ENCODE measurements at regions not wholly inside any gene's neighbourhood (a gene's known extent, or its start where the extent isn't known, plus 50 kb on each side); places are given as distances from the start of the nearest gene placed in this dataset.
"Not testable (repeated sequence)": the region's sequence is repeated elsewhere in the genome, so short reads cannot be mapped to it uniquely, and the experiment has no call there.

DNA sequence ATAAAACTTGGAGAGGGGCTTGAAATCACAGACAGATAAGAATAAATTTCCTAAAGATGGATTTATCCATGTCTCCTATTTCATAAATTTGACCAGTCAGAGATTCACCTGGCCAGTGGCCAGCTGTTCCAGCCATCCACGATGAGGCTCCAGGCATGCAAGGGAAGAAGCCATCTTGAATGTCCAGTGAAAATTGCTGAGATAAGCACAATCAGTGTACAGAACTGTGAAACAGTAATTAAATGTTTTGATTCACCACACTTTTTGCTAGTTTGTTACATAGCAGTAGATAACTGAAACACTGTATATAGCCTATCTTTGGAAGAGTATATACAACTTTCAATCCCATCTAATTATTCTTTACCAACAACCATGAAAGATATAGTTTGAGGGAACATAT lies 163.5 kb downstream of the HINT1 start:
- DNase-seq = no peak

DNA sequence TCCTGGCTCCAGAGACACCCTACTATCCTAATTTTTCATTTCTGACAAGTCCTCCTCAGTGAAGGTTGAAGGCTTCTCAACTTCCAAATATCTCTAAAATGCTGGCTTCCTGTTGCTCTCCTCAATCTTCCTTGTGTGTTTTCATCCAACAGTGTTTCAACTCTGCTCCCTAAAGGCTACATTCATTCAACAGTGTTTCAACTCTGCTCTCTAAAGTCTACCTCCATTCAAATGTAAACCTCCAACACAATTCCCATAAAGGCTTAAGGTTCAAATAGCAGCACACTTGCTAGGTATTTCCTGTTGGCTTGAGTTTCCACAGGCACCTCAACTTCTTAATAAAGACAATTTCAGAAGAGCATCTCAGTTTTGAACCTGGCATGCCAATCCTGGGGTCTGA lies 164.8 kb downstream of the HINT1 start:
- no peak for DNase-seq

DNA sequence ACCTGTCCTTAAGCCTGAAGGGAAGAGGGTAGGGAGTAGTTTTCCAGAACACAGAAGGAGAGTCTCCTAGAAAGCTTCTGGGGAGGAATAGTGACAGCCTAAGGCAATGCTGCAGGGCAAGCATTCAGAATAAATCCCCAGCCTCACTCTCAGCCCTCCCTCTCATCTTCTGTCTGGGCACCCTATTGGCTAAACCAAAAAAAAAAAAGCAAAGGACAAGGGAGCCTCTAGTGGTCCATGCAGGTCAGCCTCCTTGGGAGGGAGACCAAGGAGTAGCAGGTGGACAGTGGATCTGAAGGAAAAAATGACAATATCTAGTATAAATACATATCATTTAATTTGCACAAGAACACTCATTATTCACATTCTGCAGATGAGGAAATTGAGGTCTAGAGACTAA lies 168.3 kb downstream of the HINT1 start:
- DNase-seq = not testable (repeated sequence)

DNA sequence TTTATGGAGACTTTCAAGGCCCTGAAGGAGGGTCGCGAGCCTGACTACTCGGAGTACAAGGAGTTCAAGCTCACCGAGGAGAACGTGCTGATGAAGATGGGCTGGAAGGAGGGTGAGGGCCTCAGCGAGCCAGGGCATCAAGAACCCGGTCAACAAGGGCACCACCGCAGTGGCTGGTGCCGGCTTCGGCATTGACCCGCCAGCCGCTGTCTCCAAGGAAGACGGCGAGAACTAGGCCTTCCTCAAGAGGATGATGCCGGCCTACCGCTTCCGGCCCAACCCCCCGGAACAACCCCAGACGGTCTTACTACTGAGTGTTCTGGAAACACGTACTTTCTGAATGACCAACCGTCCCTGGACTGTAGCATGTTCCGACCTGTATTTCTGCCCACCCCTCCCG lies 169.2 kb downstream of the HINT1 start:
- DNase-seq = no peak

DNA sequence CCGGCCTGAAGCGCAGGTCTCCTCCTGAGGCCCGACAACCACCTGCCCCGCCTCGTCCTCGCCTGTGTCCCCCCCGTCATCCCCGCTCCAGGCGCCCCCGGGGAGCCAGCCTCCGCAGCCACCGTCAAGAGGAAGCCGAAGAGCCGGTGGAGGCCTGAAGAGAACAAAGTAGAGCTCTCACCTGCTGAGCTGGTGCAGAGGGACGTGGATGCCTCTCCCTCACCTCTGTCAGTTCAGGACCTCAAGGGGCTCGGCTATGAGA lies 169.9 kb downstream of the HINT1 start:
- no peak for DNase-seq

DNA sequence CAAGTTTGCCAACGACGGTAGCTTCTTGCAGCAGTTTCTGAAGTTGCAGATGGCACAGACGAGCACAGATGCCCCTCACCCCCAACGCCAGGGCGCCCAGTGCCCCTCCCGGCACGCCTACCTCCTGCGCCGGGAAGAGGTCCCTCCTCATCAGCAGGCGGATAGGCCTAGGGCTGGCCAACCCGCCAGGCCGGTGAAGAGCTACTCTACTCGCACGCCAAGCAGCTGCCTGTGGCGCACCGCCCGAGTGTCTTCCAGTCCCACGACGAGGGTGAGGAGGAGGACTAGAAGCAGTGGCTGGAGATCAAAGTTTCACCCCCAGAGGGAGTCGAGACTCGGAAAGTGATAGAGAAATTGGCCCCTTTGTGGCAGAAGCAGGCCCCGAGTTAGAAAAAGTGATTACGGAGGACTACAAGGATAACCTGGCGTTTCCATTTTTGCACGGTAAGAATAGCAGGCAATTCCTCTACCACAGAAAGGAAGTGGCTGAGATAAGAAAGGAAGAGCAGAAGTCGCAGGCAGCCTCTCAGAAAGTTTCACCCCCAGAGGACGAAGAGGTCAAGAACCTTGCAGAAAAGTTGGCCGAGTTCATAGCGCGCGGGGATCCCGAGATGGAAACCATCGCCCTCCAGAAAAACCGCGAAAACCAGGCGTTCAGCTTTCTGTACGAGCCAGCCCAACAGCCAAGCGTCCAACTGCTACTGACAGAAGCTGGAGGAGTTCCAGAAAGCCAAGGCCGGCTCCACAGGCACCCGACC lies 170.4 kb downstream of the HINT1 start:
- DNase-seq = no peak

DNA sequence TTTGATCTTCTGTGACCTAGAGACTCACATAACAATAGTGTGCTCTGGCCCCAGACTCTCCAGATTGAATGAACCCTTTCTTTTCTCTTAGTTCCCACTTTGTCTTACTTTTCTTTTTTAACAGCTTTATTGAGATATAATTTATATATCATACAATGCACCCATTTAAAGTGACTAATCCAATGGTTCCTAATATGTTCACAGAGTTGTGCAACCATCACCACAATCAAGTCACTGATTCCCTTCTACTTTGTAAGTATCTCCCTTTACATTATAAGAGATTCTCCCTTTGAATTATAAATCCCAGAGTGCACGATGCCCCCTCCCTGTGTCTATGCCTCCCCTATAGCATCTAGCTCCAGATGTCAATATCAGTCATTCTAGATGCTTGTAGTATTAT lies 172.4 kb downstream of the HINT1 start:
- no peak for DNase-seq

DNA sequence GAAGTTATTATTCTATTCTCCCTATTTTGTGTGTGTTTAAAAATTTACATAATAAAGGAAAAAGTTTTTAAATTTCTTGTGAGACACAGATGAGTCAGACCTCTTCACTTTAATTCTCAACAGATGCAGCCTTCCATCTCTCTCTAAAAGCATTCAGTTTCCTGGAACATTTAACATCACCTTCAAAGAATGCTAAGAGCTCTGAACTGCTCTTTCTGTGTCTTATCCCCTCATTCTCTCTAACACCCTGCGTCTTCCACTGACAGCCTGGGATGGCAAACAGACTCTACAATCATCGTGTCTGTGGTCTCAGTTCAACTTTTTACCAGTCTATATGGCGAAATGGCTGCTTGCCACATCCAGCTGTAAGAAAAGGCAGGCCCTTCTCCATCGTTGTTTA lies 173.0 kb downstream of the HINT1 start:
- no peak for DNase-seq

DNA sequence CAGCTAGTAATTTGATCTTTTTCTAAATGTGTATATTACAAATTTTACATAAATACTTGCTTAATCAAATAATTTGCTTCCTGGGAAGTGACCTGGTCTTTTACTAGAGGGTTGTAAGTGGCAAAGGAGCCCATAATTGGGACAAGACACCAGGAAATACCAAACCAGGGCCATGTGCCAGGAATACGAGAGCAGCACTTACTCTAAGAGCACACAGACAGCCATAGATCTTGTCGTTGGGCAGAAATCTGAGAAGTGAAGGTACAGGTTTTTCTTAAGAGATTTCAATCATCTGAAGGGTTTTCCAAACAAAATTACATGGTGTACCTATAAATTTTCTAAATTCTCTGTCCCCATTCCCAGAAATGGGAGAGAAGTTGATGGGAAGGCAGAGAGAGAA lies 179.3 kb downstream of the HINT1 start:
- DNase-seq = no peak

DNA sequence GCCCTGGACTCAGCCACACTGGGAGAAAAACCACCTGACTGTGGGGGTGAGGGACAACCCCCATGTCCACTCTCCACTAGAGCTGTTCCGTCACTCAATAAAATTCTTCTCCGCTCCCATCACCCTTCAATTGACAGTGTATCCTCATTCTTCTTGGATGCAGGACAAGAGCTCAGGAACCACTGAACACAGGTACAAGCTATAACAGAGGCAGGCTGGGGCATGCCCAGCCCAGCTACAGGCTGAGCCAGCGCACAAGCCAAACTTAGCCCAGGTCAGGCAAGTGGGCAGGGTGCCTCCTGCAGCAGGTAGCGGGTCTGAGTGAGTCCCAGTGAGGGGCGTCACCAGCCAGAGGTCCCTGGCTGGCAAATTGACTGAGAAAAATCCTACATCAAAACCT lies 183.4 kb downstream of the HINT1 start:
- DNase-seq = no peak

DNA sequence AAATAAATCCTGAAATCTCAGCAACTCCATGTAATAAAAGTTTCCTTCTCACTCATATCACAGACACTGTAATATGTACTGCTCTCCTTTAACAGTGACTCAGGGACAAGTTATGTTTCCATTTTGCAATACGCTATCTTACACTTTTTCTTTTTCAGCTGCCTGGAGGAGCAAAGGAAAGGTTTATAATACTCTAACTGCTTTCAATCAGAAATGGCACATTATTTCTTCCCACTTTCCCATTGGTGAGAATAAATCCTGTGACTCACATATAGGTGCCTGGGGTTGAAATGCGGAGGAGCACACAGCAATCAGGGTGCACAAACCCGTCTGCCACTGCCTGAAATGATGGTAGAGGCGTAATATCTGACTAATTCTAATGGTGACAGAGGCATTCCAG lies 186.6 kb downstream of the HINT1 start:
- no peak for DNase-seq

DNA sequence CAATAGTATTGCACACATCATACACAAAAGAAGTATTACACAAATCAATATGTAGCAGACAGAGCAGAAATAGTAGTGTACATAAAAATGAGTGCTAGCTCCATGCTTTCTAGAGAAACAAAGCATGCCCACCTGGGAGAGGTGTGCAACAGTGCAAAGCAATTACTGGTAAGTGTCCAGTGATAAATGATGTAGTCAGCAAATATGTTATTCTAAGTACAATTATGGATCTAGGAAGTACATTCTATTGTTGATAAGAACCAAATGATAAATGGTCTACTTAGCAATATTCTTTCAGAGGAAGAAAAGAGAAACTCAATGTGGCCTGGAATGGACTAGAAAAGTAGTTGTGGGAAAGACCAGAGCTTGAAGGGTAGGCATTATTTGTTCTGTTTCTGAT lies 188.6 kb downstream of the HINT1 start:
- no peak for DNase-seq

DNA sequence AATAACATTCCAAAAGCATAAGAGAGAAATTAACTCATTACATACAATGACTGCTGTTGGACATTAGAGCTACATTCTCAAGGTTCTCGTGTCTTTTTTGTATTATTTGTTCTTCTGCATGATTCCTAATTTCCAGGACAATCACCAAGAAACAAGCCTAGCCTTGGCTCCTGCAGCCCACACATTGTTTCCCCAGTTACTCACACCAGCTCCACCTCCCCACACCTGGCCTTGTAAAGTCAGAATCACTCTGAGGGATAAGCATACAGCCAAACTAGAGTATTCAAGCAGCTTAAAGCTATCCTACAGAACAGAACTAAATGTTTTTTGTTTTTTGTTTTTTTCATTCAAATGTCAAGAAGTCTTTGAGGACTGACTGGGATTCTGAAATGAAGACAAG lies 189.2 kb downstream of the HINT1 start:
- DNase-seq = no peak

DNA sequence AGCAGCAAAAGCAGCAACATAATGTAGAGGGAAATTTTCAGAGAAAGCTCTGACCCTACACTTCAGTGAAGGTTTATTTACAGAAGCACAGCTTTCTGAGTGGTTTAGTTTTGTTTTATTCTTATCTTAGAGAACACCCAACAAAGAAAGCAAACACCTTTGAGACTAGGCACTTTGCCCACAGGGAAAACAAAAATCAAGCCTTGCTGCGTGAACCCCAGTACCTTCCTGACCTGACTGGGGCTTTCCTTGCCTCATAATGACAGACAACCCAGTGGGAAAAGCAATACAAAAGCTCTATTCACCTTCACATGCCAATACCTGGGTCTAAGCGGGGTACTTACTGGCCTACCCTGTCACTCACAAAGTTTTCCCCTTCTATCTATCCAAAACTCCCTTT lies 189.8 kb downstream of the HINT1 start:
- DNase-seq = no peak

DNA sequence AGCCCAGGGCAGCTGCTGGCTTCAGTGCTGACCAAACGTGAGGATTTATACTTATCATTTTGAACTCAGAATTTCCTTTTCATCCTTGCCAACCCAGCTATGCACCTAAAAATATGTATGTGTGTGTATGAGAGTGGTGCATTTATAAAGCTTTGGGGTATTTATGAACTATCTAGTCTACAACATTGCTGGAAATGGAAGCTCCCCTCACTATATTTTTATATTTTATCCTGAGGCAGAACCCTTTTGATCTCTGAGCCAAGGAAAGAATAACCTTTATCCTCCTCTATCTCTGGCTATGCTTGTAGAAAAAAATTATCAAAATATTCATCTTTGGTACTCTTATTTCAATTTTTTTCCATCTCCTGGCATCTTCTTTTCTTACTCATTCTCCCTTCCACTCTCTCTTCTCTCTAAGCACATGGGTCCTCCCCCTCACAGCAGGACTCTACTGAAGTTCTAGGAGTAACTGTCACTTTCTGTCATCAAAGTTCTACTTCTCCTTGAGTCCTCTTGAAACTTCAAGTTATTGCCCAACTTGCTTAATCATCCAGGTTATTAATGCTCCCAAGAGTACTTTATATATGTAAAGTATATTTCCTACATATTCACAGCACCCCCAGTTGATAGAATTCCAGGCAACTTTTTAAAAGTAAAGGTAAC lies 190.9 kb downstream of the HINT1 start:
- no peak for DNase-seq

DNA sequence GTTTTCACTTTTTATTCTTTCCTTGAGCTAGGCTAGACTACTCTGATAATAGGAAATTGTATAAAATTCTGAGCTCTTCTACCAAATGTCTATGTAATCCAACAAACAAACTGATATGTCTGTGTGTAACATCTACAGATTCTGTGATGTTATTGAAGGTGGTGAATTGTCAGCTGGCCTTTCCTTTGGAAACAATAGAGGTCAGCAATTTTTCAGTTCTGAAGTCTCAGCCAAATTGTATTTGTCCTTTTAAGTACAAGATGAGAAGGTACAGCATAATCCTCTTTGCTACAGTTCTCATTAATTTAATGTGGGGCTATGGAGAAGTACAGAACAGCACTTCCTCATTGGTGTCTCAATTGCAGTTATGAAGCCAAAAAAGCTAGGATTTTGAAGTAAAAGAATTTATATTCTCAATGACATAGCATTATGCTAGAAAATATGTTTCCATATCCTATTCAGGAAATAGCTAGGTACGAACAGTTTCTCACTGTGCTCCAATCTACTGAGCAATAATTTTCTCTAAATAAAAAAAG lies 198.0 kb downstream of the HINT1 start:
- DNase-seq = no peak

DNA sequence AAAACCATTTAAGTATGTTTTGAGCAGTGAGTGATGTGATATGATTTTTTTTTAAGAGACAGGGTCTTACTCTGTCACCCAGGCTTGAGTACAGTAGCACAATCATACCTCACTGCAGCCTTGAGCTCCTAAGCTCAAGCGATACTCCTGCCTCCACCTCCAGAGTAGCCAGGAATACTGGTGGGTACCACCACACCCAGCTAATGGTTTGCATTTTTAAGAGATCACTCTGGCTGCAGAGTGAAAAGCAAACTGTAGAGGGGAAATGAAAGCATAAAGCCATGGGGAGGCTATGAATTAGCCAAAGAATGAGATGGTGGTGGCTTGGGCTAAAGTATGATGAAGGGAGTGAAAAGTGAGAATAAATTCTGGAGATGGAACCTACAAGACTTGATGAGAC lies 199.1 kb downstream of the HINT1 start:
- no peak for DNase-seq

DNA sequence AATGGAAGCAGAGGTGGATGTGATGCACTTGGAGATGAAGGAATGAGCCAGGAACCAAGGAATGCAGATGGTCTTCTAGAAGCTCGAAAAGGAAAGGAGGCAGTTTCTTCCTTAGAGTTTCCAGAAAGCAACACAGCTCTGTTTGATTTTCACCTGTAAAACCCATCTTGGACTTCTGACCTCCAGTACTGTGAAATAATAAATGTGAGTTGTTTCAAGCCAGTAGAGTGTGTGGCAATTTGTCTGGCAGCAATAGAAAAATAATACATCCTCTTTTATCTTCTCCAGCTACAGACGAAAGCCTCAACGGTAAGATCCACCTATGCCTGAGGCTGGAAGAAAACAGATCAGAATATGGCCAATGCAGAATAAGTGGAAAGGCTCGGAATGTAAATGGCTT lies 199.7 kb downstream of the HINT1 start:
- DNase-seq = no peak

DNA sequence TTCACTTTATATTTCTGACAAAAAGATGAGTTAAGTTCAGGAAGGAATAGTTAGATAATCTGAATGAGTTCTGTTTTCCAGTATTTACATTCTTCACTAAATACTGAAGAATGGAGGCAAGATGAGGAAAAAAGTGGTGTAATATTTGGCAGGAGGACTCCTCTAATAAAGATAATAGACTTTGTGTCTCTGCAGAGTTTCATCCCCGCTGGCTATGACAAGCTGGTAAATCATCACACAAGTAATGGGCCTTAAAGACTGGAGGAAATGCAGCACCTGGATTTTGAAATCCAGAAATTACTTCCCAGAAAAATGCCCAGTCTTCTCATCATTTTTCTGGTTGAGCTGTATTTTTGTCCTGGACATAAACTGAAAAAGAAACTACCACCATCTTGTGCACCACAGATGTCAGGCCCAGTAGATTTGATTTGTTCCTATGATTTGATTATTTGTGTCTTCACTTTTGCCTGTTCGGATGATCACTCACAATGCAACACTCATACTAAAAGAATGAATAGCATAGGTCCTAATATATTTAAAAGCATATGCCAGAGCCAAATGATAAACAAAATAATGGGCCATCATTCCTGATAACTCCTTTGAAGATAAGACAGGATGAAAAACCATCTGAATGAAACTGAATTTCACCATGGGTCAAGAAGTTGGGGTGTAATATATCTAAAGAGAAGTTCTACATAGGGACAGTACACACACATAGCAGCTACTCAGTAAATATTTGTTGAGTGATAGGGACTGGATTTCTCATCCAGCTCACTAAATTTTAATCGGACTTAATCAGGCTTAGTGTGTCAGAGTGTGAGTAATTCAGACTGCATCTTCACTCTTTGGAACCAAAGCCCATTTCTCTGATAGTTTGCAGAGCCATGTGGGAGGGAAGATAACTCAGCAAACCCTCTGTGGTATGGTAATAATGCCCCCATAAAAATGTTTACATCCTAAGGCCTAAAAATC lies 200.5 kb downstream of the HINT1 start:
- DNase-seq = no peak

DNA sequence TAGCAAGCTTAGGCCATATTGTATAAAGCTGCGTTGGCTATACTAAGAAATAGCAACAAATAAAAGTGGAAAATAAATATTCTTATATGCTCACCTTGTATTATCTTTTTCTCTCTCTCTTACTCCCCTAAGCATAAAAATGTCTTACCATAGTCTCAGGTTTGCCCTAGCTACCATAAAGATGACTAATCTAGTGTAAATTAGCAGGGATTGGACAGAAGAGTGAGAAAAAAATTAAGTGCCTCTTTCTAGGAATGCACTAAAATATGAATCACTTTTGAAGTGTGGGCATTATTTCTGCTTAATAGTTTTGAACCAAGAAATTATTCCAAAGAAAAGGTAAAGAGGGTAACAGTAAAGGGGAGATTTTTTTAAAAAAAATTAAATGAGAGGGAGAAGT lies 201.3 kb downstream of the HINT1 start:
- no peak for DNase-seq

DNA sequence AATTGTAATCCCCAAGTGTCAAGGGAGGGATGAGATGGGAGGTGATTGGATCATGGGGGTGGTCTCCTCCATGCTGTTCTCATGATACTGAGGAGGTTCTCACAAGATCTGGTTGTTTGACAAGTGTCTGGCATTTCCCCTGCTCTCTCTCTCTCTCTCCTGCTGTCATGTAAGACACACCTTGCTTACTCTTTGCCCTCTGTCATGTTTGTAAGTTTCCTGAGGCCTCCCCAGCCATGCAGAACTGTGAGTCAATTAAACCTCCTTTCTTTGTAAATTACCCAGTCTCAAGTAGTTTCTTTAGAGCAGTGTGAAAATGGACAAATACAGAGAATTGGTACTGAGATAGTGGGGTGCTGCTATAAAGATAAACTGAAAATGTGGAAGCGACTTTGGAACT lies 207.9 kb downstream of the HINT1 start:
- no peak for DNase-seq

DNA sequence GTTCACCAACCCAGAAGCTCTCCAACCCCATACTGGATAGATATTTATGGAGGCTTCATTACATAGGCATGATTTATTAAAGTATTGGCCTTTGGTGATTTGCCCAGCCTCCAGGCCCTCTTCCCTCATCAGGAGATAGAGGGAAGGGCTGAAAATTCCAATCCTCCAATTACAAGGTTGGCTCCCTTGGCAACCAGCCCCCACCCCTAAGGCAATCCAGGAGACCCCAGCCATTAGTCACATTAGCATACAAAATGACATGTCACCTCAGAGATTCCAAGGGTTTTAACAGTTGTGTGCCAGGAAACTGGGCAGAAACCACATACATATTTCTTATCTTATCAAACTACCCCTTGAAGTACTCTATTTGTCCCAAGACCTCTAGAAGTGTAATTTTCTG lies 210.0 kb downstream of the HINT1 start:
- no peak for DNase-seq

DNA sequence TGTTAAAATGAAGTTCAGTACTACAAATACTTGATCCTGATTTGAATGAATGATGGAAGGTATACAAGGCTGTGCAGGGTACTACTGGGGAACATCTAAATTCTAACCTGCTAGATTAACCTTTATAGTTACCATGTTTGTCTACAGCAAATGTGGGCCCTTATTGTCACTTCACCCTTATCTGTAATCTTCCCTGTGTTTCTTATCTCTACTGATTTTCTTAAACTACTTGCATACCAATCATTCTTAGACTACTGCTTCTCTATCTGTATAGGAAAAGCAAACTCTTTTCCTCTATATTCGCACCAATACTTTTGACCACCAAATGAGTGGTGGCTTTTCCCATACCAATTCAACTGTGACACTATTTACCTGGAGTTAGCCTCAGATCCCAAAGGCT lies 210.7 kb downstream of the HINT1 start:
- DNase-seq = no peak

DNA sequence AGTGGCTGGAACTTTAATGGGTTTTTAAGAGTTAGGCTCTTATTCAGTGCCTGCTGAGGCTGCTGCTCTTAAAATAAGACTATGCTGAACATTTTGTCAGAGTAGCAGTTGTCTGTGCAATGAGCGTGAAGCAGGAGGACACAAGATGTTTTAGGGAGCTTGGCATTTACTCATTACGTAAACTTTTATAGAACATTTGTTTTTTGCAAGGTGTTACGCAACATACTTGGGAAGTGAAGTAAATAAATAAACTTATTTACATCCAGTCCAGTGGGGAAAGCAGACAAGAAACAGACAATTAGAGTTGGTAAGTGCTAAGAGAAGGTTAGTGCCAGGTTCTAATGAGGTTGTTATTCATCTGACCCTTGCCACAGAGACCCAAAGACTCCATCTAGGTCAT lies 226.0 kb downstream of the HINT1 start:
- no peak for DNase-seq

Measured in SW 1271 (cell line).